Ovary (tissue), 3 donors: ENCODE measurements at regions not wholly inside any gene's neighbourhood (a gene's known extent, or its start where the extent isn't known, plus 50 kb on each side); places are given as distances from the start of the nearest gene placed in this dataset.

ENCODE experiments used
- CTCF ChIP-seq, 3 donors: fragments of 450-650 bp in 2 of 3; fragments of 200-600 bp in 1 of 3; IDR thresholded peaks; one replicate each; pipeline versions ENCODE4 v1.5.1 to v1.8.0; 2016 to 2022; ENCODE audit warnings: antibody characterized with exemption in 3 of 3, mild to moderate bottlenecking in 1 of 3
- EP300 ChIP-seq: sonication (generic); formaldehyde crosslinking; IDR thresholded peaks from one replicate; pipeline ENCODE4 v1.6.1; 2017; ENCODE audit warnings: antibody characterized with exemption
- POLR2A ChIP-seq: fragments of 450-650 bp; IDR thresholded peaks from one replicate; pipeline ENCODE4 v1.6.1; 2017; ENCODE audit warnings: antibody characterized with exemption, mild to moderate bottlenecking, moderate library complexity
- donor health status: DM: no; HTN: no; CAD: no.

- no peak for TF ChIP-seq CTCF (IDR thresholded peaks at IDR 0.05)
- no peak for TF ChIP-seq POLR2A
- no peak for TF ChIP-seq EP300
These were observed 942.5 kb downstream of the KCNMA1 start for GRCh38 chr10:76695069-76695468.
